Ectodermal cell (in vitro differentiated cells): ENCODE measurements at regions not wholly inside any gene's neighbourhood (a gene's known extent, or its start where the extent isn't known, plus 50 kb on each side); places are given as distances from the start of the nearest gene placed in this dataset.
"Not testable (repeated sequence)": the region's sequence is repeated elsewhere in the genome, so short reads cannot be mapped to it uniquely, and the experiment has no call there.

ENCODE experiments used
- H3K27ac ChIP-seq: 2 replicates; pipeline ENCODE4 v1.7.0; 2013; ENCODE audit warnings: mild to moderate bottlenecking, low read depth, low read length; ENCODE audit not compliant: insufficient read depth, poor library complexity, severe bottlenecking
- H3K27me3 ChIP-seq: 2 replicates; pipeline ENCODE4 v1.7.0; 2013; ENCODE audit warnings: mild to moderate bottlenecking, low read length; ENCODE audit not compliant: insufficient read depth, control insufficient read depth, poor library complexity, severe bottlenecking
- H3K36me3 ChIP-seq: one replicate; pipeline ENCODE4 v1.7.0; 2013; ENCODE audit warnings: low read length; ENCODE audit not compliant: control insufficient read depth, insufficient read depth
- H3K4me1 ChIP-seq: one replicate; pipeline ENCODE4 v1.7.0; 2013; ENCODE audit warnings: low read length; ENCODE audit not compliant: control insufficient read depth, insufficient read depth
- H3K4me3 ChIP-seq: 2 replicates; pipeline ENCODE4 v1.7.0; 2013; ENCODE audit warnings: low read depth, low read length, control low read depth; ENCODE audit not compliant: insufficient read depth
- H3K9me3 ChIP-seq: 2 replicates; pipeline ENCODE4 v1.7.0; 2013; ENCODE audit warnings: mild to moderate bottlenecking, low read length, moderate library complexity; ENCODE audit not compliant: control insufficient read depth
- WGBS, 2 experiments: methylation state at CpG; one replicate each; pipeline ENCODE4 v1.1.7; 2013; ENCODE audit warnings: missing lambda C conversion rate in 2 of 2; 5-methylcytosine and 5-hydroxymethylcytosine counted together

DNA sequence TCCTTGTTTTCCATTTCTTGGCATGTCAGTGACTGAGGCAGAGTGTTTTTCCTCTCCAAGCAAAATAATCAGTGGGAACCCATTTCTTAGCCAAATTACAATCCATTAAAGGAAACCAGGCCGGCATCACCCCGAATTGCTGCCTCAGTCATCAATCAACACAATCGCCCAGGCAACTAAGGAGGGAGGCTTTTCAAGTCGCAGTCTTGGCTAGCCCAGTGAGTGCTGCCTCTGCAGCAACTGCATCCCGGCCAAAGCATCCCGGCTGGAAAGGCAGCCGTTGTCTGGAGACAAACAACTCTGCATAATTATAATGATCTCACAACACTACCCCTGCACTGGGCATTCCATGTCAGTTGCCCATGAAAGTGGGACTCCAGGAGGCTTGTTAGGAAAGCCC lies 213.5 kb upstream of the PRICKLE2 start:
- Histone ChIP-seq H3K27me3 (peaks cover 2% of the 10 kb centered on the region), H3K4me3 (no peak overlapping the region), H3K4me1 (peaks cover 7% of the 10 kb centered on the region), H3K9me3 (no peaks in the 10 kb centered on the region), H3K36me3 (no peaks in the 10 kb centered on the region), H3K27ac (peak overlapping the region; percentile 18)
- WGBS, 2 experiments = 45 to 49% methylated on average over 7 of the region's 7 CpGs

DNA sequence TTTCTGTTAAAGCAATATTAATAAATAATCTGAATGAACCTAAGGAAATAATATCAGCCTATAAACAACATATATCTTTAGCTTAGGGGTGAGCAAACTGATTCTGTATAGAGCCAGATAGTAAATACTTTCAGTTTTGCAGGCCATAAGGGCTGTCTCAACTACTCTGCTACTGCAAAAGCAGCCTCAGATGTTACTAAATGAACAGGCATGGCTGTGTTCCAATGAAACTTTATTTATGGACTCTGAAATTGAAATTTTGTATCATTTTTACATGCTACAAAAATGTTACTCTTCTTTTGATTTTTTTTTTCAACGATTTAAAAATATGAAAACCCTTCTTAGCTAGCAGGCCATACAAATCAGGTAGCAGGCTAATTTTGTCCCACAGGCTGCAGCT lies 212.8 kb upstream of the PRICKLE2 start:
- Histone ChIP-seq H3K4me3 (no peak overlapping the region), H3K27me3 (no peaks in the 10 kb centered on the region), H3K9me3 (no peaks in the 10 kb centered on the region), H3K27ac (no peak overlapping the region), H3K36me3 (no peaks in the 10 kb centered on the region), H3K4me1 (peaks cover 4% of the 10 kb centered on the region)
- 94 to 100% methylated on average over 1 of the region's 1 CpG for WGBS, 2 experiments

DNA sequence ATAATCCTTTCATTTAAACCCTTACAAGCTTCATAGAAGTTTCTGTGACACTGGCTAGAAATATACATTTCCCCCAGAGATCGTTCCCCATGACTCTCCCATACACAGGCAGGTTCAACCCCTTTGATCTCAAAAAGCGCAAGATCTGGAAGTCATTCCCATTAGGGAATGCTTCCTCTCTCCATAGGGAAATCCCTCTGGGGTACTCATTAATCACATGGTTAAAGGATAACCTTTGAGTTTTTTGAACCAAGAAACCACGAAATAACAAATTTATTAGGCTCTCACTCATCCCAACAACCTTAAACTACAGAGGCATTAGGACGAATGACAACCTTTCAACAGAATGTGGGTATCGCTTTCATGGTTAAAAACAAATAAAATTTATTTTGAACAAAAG lies 211.9 kb upstream of the PRICKLE2 start:
- Histone ChIP-seq H3K36me3 (no peaks in the 10 kb centered on the region), H3K27me3 (no peaks in the 10 kb centered on the region), H3K4me1 (no peaks in the 10 kb centered on the region), H3K9me3 (no peaks in the 10 kb centered on the region), H3K27ac (no peak overlapping the region), H3K4me3 (no peak overlapping the region)
- WGBS, 2 experiments = 85 to 92% methylated on average over 5 of the region's 5 CpGs

DNA sequence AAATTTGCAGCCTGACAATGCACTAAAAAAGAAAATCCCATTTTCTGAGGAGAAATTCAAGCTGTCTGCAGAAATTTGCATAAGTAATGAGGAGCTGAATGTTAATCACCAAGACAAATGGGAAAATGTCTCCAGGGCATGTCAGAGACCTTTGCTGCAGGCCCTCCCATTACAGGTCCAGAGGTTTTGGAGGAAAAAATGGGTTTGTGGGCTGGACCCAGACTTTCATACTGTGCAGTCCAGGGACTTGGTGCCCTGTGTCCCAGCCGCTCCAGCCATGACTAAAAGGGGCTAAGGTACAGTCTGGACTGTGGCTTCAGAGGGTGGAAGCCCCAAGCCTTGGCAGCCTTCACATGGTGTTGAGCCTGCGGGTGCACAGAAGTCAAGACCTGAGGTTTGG lies 209.8 kb upstream of the PRICKLE2 start:
- H3K27me3 ChIP-seq, H3K9me3 ChIP-seq, H3K36me3 ChIP-seq, H3K4me1 ChIP-seq, H3K27ac ChIP-seq, H3K4me3 ChIP-seq: not testable (repeated sequence)
- 92 to 96% methylated on average over 2 of the region's 2 CpGs for WGBS, 2 experiments

DNA sequence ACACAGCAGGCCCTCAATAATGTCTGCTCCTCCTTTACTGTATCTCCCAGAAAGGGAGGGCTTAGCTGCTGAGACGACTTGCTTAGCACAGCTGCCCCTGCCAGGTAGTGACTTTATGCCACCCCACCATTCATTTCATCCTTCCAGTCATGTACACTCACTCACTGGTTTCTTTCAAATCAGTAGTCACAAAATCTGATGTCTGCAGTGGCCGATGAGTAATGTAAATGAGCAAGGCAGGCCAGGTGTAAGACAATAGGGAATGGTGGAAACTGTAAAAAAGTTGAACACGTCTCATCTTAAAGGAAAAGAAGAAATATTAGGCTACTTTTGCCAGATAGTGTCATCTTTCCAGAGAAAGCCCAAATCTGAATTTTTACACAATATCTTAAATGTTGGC lies 207.6 kb upstream of the PRICKLE2 start:
- Histone ChIP-seq H3K4me1 (no peaks in the 10 kb centered on the region), H3K27ac (no peak overlapping the region), H3K9me3 (no peaks in the 10 kb centered on the region), H3K27me3 (no peaks in the 10 kb centered on the region), H3K36me3 (no peaks in the 10 kb centered on the region), H3K4me3 (no peak overlapping the region)
- 89 to 93% methylated on average over 3 of the region's 3 CpGs for WGBS, 2 experiments

DNA sequence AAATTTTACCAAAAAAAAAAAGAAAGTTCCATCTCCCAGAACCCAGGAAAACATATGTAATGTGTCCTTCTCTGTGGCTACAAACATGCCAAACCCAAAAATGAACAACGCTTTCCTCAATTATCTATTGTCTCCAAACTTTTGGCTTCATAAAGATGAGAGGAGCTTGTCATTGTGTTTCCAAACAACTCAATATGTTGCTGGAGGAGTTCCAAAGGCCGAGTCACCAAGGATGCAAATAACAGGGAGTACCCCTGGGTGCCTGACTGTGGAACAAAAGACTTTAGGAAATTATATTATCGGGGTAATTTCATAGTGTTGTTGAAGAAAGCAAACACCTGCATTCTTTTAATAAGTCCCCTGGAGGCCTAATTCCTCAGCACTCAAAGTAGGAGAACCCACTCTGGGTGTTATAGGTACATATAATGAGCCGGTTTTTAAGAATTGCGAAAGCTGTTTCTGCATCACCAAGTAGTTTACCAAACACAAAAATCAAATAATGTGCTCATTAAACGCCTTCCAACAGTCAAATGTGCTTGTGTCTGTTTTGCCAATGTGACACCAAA lies 206.3 kb upstream of the PRICKLE2 start:
- WGBS, 2 experiments = 60 to 64% methylated on average over 6 of the region's 6 CpGs
- H3K4me3 ChIP-seq = no peak overlapping the region
- no peaks in the 10 kb centered on the region for H3K9me3 ChIP-seq
- H3K4me1 ChIP-seq = no peaks in the 10 kb centered on the region
- no peaks in the 10 kb centered on the region for H3K27me3 ChIP-seq
- H3K36me3 ChIP-seq = no peaks in the 10 kb centered on the region
- H3K27ac ChIP-seq = no peak overlapping the region

DNA sequence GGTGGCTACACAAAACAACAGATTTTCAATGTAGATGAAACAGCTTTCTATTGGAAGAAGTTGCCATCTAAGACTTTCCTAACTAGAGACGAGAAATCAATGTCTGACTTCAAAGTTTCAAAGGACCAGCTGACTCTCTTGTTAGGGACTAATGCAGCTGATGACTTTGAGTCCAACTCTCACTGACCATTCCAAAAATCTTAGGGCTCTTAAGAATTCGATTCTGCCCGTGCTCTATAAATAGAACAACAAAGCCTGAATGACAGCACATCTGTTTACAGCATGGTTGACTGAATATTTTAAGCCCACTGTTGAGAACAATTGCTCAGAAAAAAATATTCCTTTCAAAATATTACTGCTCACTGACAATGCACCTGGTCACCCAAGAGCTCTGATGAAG lies 202.4 kb upstream of the PRICKLE2 start:
- H3K36me3 ChIP-seq = no peaks in the 10 kb centered on the region
- 88 to 90% methylated on average over 3 of the region's 3 CpGs for WGBS, 2 experiments
- no peaks in the 10 kb centered on the region for H3K9me3 ChIP-seq
- H3K4me3 ChIP-seq = no peak overlapping the region
- H3K27me3 ChIP-seq = no peaks in the 10 kb centered on the region
- no peak overlapping the region for H3K27ac ChIP-seq
- H3K4me1 ChIP-seq = no peaks in the 10 kb centered on the region

DNA sequence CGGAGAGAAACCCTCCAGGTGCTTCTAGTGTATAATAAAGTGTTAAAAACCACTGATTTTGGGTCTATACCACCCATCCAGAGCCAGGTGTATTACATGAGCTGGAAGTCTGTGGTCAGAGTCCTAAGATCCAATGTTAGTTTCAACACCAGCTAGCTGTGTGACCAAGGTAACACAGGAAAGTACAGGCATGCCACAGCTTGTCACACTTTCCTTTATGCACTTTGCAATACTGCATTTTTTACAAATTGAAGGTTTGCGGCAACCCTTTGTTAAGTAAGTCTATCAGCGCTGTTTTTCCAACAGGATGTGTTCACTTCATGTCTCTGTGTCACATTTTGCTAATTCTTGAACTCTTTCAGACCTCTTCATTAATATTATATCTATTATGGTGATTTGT lies 201.3 kb upstream of the PRICKLE2 start:
- H3K36me3 ChIP-seq = no peaks in the 10 kb centered on the region
- no peak overlapping the region for H3K27ac ChIP-seq
- H3K9me3 ChIP-seq = no peaks in the 10 kb centered on the region
- H3K27me3 ChIP-seq = no peaks in the 10 kb centered on the region
- 95 to 98% methylated on average over 2 to 3 of the region's 3 CpGs for WGBS, 2 experiments
- no peaks in the 10 kb centered on the region for H3K4me1 ChIP-seq
- H3K4me3 ChIP-seq = no peak overlapping the region

DNA sequence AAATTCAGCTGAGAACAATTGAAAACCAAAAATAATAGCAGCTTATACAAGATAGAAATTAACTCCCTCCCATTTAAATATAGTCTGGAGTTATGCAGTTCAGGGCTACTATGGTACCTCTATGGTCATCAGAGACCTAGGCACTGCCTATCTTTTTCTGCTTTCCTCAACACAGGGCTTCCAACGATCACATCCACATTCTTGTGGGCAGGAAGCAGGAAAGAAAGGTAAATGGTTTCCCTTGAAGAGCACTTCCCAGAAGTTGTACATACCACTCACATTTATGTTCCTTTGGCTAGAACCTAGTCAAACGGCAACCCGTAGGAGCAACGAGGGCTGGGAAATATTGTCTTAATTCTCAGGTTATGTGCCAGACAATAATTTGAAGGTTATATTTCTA lies 197.7 kb upstream of the PRICKLE2 start:
- no peaks in the 10 kb centered on the region for H3K27me3 ChIP-seq
- WGBS, 2 experiments = 90 to 91% methylated on average over 4 of the region's 4 CpGs
- no peak overlapping the region for H3K27ac ChIP-seq
- no peaks in the 10 kb centered on the region for H3K36me3 ChIP-seq
- H3K4me1 ChIP-seq = peaks cover 3% of the 10 kb centered on the region
- H3K9me3 ChIP-seq = no peaks in the 10 kb centered on the region
- H3K4me3 ChIP-seq = no peak overlapping the region

DNA sequence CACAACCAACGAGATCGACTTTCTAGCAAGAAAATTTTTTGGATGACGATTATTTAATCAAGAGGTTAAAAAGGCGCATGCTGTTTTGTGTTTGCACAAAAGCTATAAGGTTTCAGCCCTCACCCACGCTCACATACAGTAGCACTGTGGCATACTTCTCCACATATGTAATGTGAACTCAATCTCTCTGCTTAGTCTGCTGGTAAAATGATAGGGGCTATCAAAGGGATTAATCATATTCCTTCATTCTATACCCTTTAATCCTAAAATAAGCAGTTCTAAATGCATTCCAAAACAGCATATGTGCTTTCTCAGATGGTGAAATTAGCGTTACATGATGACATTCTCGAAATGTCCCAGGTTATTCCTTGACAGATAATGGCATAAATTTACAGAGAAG lies 196.9 kb upstream of the PRICKLE2 start:
- H3K36me3 ChIP-seq = no peaks in the 10 kb centered on the region
- H3K27ac ChIP-seq = no peak overlapping the region
- WGBS, 2 experiments = 77 to 79% methylated on average over 6 of the region's 7 CpGs
- peaks cover 9% of the 10 kb centered on the region for H3K4me1 ChIP-seq
- H3K9me3 ChIP-seq = no peaks in the 10 kb centered on the region
- H3K4me3 ChIP-seq = no peak overlapping the region
- H3K27me3 ChIP-seq = no peaks in the 10 kb centered on the region

DNA sequence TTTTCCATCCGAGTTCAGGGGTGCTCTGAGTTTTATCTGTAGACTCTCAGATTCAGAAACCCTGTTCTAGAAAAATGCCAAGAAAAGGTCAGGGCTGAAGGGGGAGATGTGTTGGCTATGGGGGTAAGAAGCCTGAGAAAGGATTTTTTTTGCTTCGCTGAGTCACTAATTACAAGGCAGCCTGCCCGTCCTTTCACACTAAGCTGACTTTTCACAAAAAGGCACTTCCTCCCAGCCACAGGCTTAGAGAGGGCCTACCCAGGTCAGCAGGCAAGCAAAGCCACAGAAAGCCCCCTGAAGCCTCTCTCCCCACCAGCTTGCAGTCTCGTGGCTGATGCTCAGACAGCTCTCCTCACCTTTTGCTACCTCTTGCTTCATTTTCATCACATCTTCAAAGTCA lies 192.6 kb upstream of the PRICKLE2 start:
- H3K27ac ChIP-seq = peak overlapping the region; percentile 22
- 25 to 27% methylated on average over 4 of the region's 4 CpGs for WGBS, 2 experiments

More for the DNA sequence above, 192.6 kb upstream of the PRICKLE2 start:
- H3K4me3 ChIP-seq = no peak overlapping the region
- H3K4me1 ChIP-seq = peaks cover 9% of the 10 kb centered on the region
- H3K27me3 ChIP-seq = no peaks in the 10 kb centered on the region
- H3K36me3 ChIP-seq = no peaks in the 10 kb centered on the region
- no peaks in the 10 kb centered on the region for H3K9me3 ChIP-seq
